Neural progenitor cell (in vitro differentiated cells): ENCODE measurements at regions not wholly inside any gene's neighbourhood (a gene's known extent, or its start where the extent isn't known, plus 50 kb on each side); places are given as distances from the start of the nearest gene placed in this dataset.
A peak's percentile ranks its signal among the peaks of the same experiment; 100 is the strongest.

Experiments
- DNase-seq: peaks from one replicate; pipeline ENCODE4 v3.0.0-alpha.2; 2016; ENCODE audit warnings: low spot score
- H2AFZ ChIP-seq: fragments of 200-600 bp; sonication (generic); replicated peaks from 2 replicates; pipeline ENCODE4 v1.6.1; 2016; ENCODE audit warnings: antibody characterized with exemption
- H3F3A ChIP-seq: fragments of 200-600 bp; sonication (generic); 2 replicates; pipeline ENCODE4 v1.6.1; 2016; ENCODE audit warnings: antibody characterized with exemption, low read depth
- H3K27ac ChIP-seq: fragments of 200-600 bp; sonication (generic); 2 replicates; pipeline ENCODE4 v1.5.1; 2016; ENCODE audit warnings: mild to moderate bottlenecking
- H3K27me3 ChIP-seq: fragments of 200-600 bp; sonication (generic); 2 replicates; pipeline ENCODE4 v1.6.1; 2016; ENCODE audit warnings: mild to moderate bottlenecking, moderate library complexity
- H3K36me3 ChIP-seq: fragments of 200-600 bp; sonication (generic); 2 replicates; pipeline ENCODE4 v1.5.1; 2016
- H3K4me1 ChIP-seq: fragments of 200-600 bp; sonication (generic); 2 replicates; pipeline ENCODE4 v1.6.1; 2016; ENCODE audit warnings: mixed run types
- H3K4me2 ChIP-seq: fragments of 200-600 bp; sonication (generic); 2 replicates; pipeline ENCODE4 v1.6.1; 2016
- H3K4me3 ChIP-seq: fragments of 200-600 bp; sonication (generic); 2 replicates; pipeline ENCODE4 v1.5.1; 2016
- H3K79me2 ChIP-seq: fragments of 200-600 bp; sonication (generic); 2 replicates; pipeline ENCODE4 v1.6.1; 2016; ENCODE audit warnings: low read depth
- H3K9ac ChIP-seq: fragments of 200-600 bp; sonication (generic); 2 replicates; pipeline ENCODE4 v1.6.1; 2016
- H3K9me3 ChIP-seq: fragments of 200-600 bp; sonication (generic); 2 replicates; pipeline ENCODE4 v1.5.1; 2016; ENCODE audit warnings: low read depth
- H4K20me1 ChIP-seq: fragments of 200-600 bp; sonication (generic); 2 replicates; pipeline ENCODE4 v1.6.1; 2016; ENCODE audit warnings: low read depth
- H3K27ac Mint-ChIP-seq: 3 replicates; pipeline ENCODE4 v1.8.0; 2021; ENCODE audit warnings: mixed read lengths
- H3K27me3 Mint-ChIP-seq: 2 replicates; pipeline ENCODE4 v1.8.0; 2022; ENCODE audit warnings: low read depth, mild to moderate bottlenecking, inconsistent platforms, moderate library complexity, mixed read lengths; ENCODE audit not compliant: insufficient read depth
- H3K36me3 Mint-ChIP-seq: 3 replicates; pipeline ENCODE4 v1.8.0; 2021; ENCODE audit warnings: mixed read lengths
- H3K4me1 Mint-ChIP-seq: 3 replicates; pipeline ENCODE4 v1.8.0; 2021; ENCODE audit warnings: mixed read lengths
- H3K4me3 Mint-ChIP-seq: 3 replicates; pipeline ENCODE4 v1.8.0; 2021; ENCODE audit warnings: mild to moderate bottlenecking, moderate library complexity, mixed read lengths
- H3K9me3 Mint-ChIP-seq: 3 replicates; pipeline ENCODE4 v1.8.0; 2020; ENCODE audit warnings: mixed read lengths
- EZH2 ChIP-seq: fragments of 200-600 bp; sonication (generic); IDR thresholded peaks from 2 replicates; pipeline ENCODE4 v1.6.1; 2017; ENCODE audit warnings: antibody characterized with exemption, mild to moderate bottlenecking, moderate library complexity
- EZH2phosphoT487 ChIP-seq: fragments of 200-600 bp; sonication (generic); IDR thresholded peaks from 2 replicates; pipeline ENCODE4 v1.6.1; 2017; ENCODE audit warnings: antibody characterized with exemption
- TF ChIP-seq, protein P1 (sequence below): fragments of 200-600 bp; sonication (generic); IDR thresholded peaks from 2 replicates; pipeline ENCODE4 v1.5.1; 2017; ENCODE audit warnings: antibody characterized with exemption, mild to moderate bottlenecking

DNA sequence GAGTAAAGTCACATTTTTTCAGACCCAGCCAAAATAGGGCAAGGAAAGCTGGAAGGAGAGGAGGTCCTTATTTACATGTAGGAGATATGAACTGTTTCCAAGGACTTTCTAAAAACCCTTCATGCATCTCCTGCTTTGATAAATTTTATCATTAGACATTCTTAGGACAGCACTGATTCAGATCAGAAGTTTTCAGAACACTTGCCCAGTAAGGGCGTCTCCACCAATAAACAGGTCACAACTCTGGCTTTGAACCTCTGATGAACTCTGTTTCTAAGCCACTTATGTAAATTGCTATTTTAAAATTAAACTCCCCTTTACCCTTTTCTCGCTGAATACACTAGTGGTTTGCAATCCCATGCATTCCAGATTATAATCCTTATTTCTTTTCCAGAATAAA lies 505.3 kb upstream of the SLIT2 start:
- Histone ChIP-seq H3K27ac (no peak overlapping the region), H3K79me2 (no peaks in the 10 kb centered on the region), H3K36me3 (no peaks in the 10 kb centered on the region), H2AFZ (no peak overlapping the region), H3F3A (no peaks in the 10 kb centered on the region), H3K4me2 (no peak overlapping the region), H3K4me3 (no peak overlapping the region), H3K9me3 (no peaks in the 10 kb centered on the region), H3K9ac (no peak overlapping the region), H3K27me3 (no peaks in the 10 kb centered on the region), H3K4me1 (no peaks in the 10 kb centered on the region), H4K20me1 (no peaks in the 10 kb centered on the region)
- TF ChIP-seq, protein P1, sequence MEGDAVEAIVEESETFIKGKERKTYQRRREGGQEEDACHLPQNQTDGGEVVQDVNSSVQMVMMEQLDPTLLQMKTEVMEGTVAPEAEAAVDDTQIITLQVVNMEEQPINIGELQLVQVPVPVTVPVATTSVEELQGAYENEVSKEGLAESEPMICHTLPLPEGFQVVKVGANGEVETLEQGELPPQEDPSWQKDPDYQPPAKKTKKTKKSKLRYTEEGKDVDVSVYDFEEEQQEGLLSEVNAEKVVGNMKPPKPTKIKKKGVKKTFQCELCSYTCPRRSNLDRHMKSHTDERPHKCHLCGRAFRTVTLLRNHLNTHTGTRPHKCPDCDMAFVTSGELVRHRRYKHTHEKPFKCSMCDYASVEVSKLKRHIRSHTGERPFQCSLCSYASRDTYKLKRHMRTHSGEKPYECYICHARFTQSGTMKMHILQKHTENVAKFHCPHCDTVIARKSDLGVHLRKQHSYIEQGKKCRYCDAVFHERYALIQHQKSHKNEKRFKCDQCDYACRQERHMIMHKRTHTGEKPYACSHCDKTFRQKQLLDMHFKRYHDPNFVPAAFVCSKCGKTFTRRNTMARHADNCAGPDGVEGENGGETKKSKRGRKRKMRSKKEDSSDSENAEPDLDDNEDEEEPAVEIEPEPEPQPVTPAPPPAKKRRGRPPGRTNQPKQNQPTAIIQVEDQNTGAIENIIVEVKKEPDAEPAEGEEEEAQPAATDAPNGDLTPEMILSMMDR, result no peak
- TF ChIP-seq EZH2 (no peak), EZH2phosphoT487 (no peak)
- Mint-ChIP-seq H3K36me3 (no peaks in the 10 kb centered on the region), H3K4me1 (peaks cover 17% of the 10 kb centered on the region), H3K27ac (no peak overlapping the region), H3K27me3 (peaks cover 3% of the 10 kb centered on the region), H3K9me3 (no peaks in the 10 kb centered on the region), H3K4me3 (no peak overlapping the region)
- no peak for DNase-seq

DNA sequence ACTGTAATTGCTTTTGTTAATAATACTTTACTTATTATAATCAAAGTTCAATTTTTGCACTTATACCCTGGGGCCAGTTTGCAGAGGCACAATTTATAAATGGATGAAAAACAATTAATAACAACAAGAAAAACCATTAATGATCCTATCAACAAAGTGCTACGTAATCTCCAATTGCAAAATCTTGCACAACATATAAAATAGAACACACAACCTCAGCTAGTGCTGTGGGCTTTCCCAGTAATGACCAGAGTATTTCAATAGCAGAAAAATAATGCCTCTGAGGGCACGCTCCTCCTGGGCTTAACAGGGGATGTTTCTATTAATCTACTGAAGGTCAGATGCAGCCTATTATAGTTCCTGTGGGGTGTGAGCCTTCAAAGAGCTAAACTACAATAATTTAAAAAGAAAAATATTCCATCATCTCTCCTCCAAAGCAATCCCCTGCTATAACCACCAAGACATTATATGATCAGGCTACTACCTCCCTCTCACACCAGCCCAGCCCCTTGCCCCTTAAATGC lies 508.5 kb upstream of the SLIT2 start:
- Mint-ChIP-seq H3K36me3 (no peaks in the 10 kb centered on the region), H3K27ac (no peak overlapping the region), H3K9me3 (peaks cover 4% of the 10 kb centered on the region), H3K27me3 (peaks cover 3% of the 10 kb centered on the region), H3K4me1 (peaks cover 29% of the 10 kb centered on the region), H3K4me3 (no peak overlapping the region)
- TF ChIP-seq EZH2 (no peak), EZH2phosphoT487 (no peak)
- TF ChIP-seq, protein P1, result no peak
- H3K27ac ChIP-seq, result no peak overlapping the region
- H3K79me2 ChIP-seq, result no peaks in the 10 kb centered on the region
- no peak overlapping the region for H3K9ac ChIP-seq
- no peak for DNase-seq
- H3K36me3 ChIP-seq, result no peaks in the 10 kb centered on the region
- no peak overlapping the region for H3K4me2 ChIP-seq
- H2AFZ ChIP-seq, result no peak overlapping the region
- H3K27me3 ChIP-seq, result no peaks in the 10 kb centered on the region
- H3K4me3 ChIP-seq, result no peak overlapping the region
- no peaks in the 10 kb centered on the region for H3K9me3 ChIP-seq
- no peaks in the 10 kb centered on the region for H3K4me1 ChIP-seq
- H3F3A ChIP-seq, result no peaks in the 10 kb centered on the region
- no peaks in the 10 kb centered on the region for H4K20me1 ChIP-seq

DNA sequence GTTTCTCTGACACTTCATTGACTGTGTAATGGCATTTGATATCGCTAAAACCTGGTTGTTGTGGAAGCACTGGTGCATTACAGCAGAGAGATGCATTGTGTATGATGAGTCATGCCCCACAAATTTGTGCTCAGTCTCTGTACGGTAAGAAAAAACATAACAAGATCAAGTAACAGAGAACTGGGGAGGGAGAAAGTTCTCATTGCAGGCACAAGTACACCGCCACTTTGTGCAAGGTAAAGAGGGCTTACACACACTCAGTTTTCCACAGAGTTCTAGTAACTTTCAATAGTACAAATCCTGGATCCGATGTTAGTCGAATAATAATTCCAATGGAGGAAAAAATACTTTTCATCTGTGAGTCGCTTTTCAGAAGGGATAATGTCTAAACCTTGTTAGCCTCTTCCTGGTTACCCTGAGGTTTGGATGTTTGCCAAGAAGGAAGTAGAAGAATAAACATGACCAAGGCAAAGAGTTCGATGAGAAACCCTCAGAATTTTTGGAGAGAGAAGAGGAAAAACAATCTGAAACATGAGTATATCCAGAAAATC lies 512.5 kb upstream of the SLIT2 start:
- Histone ChIP-seq H3K9me3 (no peaks in the 10 kb centered on the region), H3K9ac (no peak overlapping the region), H3K4me2 (no peak overlapping the region), H4K20me1 (no peaks in the 10 kb centered on the region), H3K27ac (no peak overlapping the region), H3K27me3 (no peaks in the 10 kb centered on the region), H3F3A (no peaks in the 10 kb centered on the region), H3K4me3 (no peak overlapping the region), H3K4me1 (peaks cover 9% of the 10 kb centered on the region), H2AFZ (no peak overlapping the region), H3K79me2 (no peaks in the 10 kb centered on the region), H3K36me3 (no peaks in the 10 kb centered on the region)
- H3K36me3 Mint-ChIP-seq, result no peaks in the 10 kb centered on the region
- no peak overlapping the region for H3K4me3 Mint-ChIP-seq
- H3K27me3 Mint-ChIP-seq, result no peaks in the 10 kb centered on the region
- H3K4me1 Mint-ChIP-seq, result peaks cover 41% of the 10 kb centered on the region
- TF ChIP-seq, protein P1, result no peak
- no peak for TF ChIP-seq EZH2phosphoT487
- TF ChIP-seq EZH2, result no peak
- peak overlapping the region; percentile 73 for H3K27ac Mint-ChIP-seq
- H3K9me3 Mint-ChIP-seq, result peaks cover 4% of the 10 kb centered on the region
- no peak for DNase-seq
